ENCODE measurements at regions not wholly inside any gene's neighbourhood (a gene's known extent, or its start where the extent isn't known, plus 50 kb on each side); places are given as distances from the start of the nearest gene placed in this dataset.

GRCh38 chr5:112025757-112026156 is 268.8 kb upstream of the NREP start:
- no peak for DNase-seq (ENCODE audit: extremely low read depth, insufficient read length)
- TF ChIP-seq CTCF (IDR thresholded peaks at IDR 0.05; ENCODE audit: insufficient read depth, low read length, poor library complexity, severe bottlenecking) = no peak

GRCh38 chr5:112024769-112025168 is 267.8 kb upstream of the NREP start:
- no peak for TF ChIP-seq CTCF (IDR thresholded peaks at IDR 0.05; ENCODE audit: insufficient read depth, low read length, poor library complexity, severe bottlenecking)
- no peak overlapping the region for H3K4me3 ChIP-seq (replicated peaks; ENCODE audit: low read depth, low read length)
- no peaks in the 10 kb centered on the region for H3K27me3 ChIP-seq (replicated peaks; ENCODE audit: control insufficient read depth, insufficient read depth, low read length)
- H3K36me3 ChIP-seq (ENCODE audit: control insufficient read depth, insufficient read depth, low read length) = no peaks in the 10 kb centered on the region
- no peak for DNase-seq (ENCODE audit: extremely low read depth, insufficient read length)

More at GRCh38 chr5:112025757-112026156, 268.8 kb upstream of the NREP start:
- Histone ChIP-seq H3K4me3 (replicated peaks; ENCODE audit: low read depth, low read length) (no peak overlapping the region), H3K36me3 (ENCODE audit: control insufficient read depth, insufficient read depth, low read length) (no peaks in the 10 kb centered on the region), H3K27me3 (replicated peaks; ENCODE audit: control insufficient read depth, insufficient read depth, low read length) (no peaks in the 10 kb centered on the region)

GRCh38 chr5:112024221-112024620 is 267.2 kb upstream of the NREP start:
- Histone ChIP-seq H3K27me3 (replicated peaks; ENCODE audit: control insufficient read depth, insufficient read depth, low read length) (no peaks in the 10 kb centered on the region), H3K36me3 (ENCODE audit: control insufficient read depth, insufficient read depth, low read length) (no peaks in the 10 kb centered on the region), H3K4me3 (replicated peaks; ENCODE audit: low read depth, low read length) (no peak overlapping the region)
- DNase-seq (ENCODE audit: extremely low read depth, insufficient read length) = no peak
- no peak for TF ChIP-seq CTCF (IDR thresholded peaks at IDR 0.05; ENCODE audit: insufficient read depth, low read length, poor library complexity, severe bottlenecking)

GRCh38 chr5:112023766-112024165 is 266.8 kb upstream of the NREP start:
- no peaks in the 10 kb centered on the region for H3K36me3 ChIP-seq (ENCODE audit: control insufficient read depth, insufficient read depth, low read length)
- no peak overlapping the region for H3K4me3 ChIP-seq (replicated peaks; ENCODE audit: low read depth, low read length)
- H3K27me3 ChIP-seq (replicated peaks; ENCODE audit: control insufficient read depth, insufficient read depth, low read length) = no peaks in the 10 kb centered on the region
- DNase-seq (ENCODE audit: extremely low read depth, insufficient read length) = no peak
- TF ChIP-seq CTCF (IDR thresholded peaks at IDR 0.05; ENCODE audit: insufficient read depth, low read length, poor library complexity, severe bottlenecking) = no peak

- TF ChIP-seq CTCF (IDR thresholded peaks at IDR 0.05; ENCODE audit: insufficient read depth, low read length, poor library complexity, severe bottlenecking) = no peak
- H3K36me3 ChIP-seq (ENCODE audit: control insufficient read depth, insufficient read depth, low read length) = no peaks in the 10 kb centered on the region
- no peak overlapping the region for H3K4me3 ChIP-seq (replicated peaks; ENCODE audit: low read depth, low read length)
- DNase-seq (ENCODE audit: extremely low read depth, insufficient read length) = peak; percentile 18
- H3K27me3 ChIP-seq (replicated peaks; ENCODE audit: control insufficient read depth, insufficient read depth, low read length) = no peaks in the 10 kb centered on the region
Observed at GRCh38 chr5:112018846-112019245, 261.9 kb upstream of the NREP start.

- H3K27me3 ChIP-seq (replicated peaks; ENCODE audit: control insufficient read depth, insufficient read depth, low read length) = no peaks in the 10 kb centered on the region
- no peak for TF ChIP-seq CTCF (IDR thresholded peaks at IDR 0.05; ENCODE audit: insufficient read depth, low read length, poor library complexity, severe bottlenecking)
- no peaks in the 10 kb centered on the region for H3K36me3 ChIP-seq (ENCODE audit: control insufficient read depth, insufficient read depth, low read length)
- DNase-seq (ENCODE audit: extremely low read depth, insufficient read length) = no peak
- no peak overlapping the region for H3K4me3 ChIP-seq (replicated peaks; ENCODE audit: low read depth, low read length)
Observed at GRCh38 chr5:112016980-112017379, 260.0 kb upstream of the NREP start.
